ENCODE measurements at regions not wholly inside any gene's neighbourhood (a gene's known extent, or its start where the extent isn't known, plus 50 kb on each side); places are given as distances from the start of the nearest gene placed in this dataset.

GRCh38 chr2:183859129-183859528 is 734.9 kb downstream of the NUP35 start:
- no peak overlapping the region for H3K4me3 ChIP-seq
- no peak overlapping the region for H3K27ac ChIP-seq
- no peaks in the 10 kb centered on the region for H3K9me3 ChIP-seq
- WGBS = 83% methylated on average over 2 of the region's 2 CpGs
- H3K36me3 ChIP-seq = no peaks in the 10 kb centered on the region
- no peaks in the 10 kb centered on the region for H3K27me3 ChIP-seq
- no peak for DNase-seq (ENCODE audit: low spot score in 2 of 2)
- TF ChIP-seq POLR2A (IDR thresholded peaks at IDR 0.05) (no peak), POLR2AphosphoS5 (IDR thresholded peaks at IDR 0.05) (no peak), CTCF (IDR thresholded peaks at IDR 0.05) (no peak), EP300 (IDR thresholded peaks at IDR 0.05) (no peak)
- no peaks in the 10 kb centered on the region for H3K4me1 ChIP-seq

- no peaks in the 10 kb centered on the region for H3K4me1 ChIP-seq
- no peaks in the 10 kb centered on the region for H3K36me3 ChIP-seq
- no peak overlapping the region for H3K27ac ChIP-seq
- TF ChIP-seq CTCF (IDR thresholded peaks at IDR 0.05) = no peak
- no peak for TF ChIP-seq EP300 (IDR thresholded peaks at IDR 0.05)
- no peak for TF ChIP-seq POLR2A (IDR thresholded peaks at IDR 0.05)
- TF ChIP-seq POLR2AphosphoS5 (IDR thresholded peaks at IDR 0.05) = no peak
- DNase-seq (ENCODE audit: low spot score in 2 of 2) = no peak
- H3K4me3 ChIP-seq = no peak overlapping the region
- 48% methylated on average over 2 of the region's 2 CpGs for WGBS
- H3K9me3 ChIP-seq = no peaks in the 10 kb centered on the region
- no peaks in the 10 kb centered on the region for H3K27me3 ChIP-seq
These were observed 731.7 kb upstream of the ZNF804A start for GRCh38 chr2:183866666-183867065.

GRCh38 chr2:183867206-183867605 is 731.1 kb upstream of the ZNF804A start:
- 62% methylated on average over 5 of the region's 5 CpGs for WGBS
- no peak overlapping the region for H3K4me3 ChIP-seq
- no peak for TF ChIP-seq POLR2A (IDR thresholded peaks at IDR 0.05)
- no peak for TF ChIP-seq POLR2AphosphoS5 (IDR thresholded peaks at IDR 0.05)
- no peak for TF ChIP-seq CTCF (IDR thresholded peaks at IDR 0.05)
- no peak for TF ChIP-seq EP300 (IDR thresholded peaks at IDR 0.05)
- H3K36me3 ChIP-seq = no peaks in the 10 kb centered on the region
- no peaks in the 10 kb centered on the region for H3K27me3 ChIP-seq
- no peak for DNase-seq (ENCODE audit: low spot score in 2 of 2)
- H3K9me3 ChIP-seq = no peaks in the 10 kb centered on the region
- H3K4me1 ChIP-seq = no peaks in the 10 kb centered on the region
- H3K27ac ChIP-seq = no peak overlapping the region

- H3K4me1 ChIP-seq = no peaks in the 10 kb centered on the region
- no peak for DNase-seq (ENCODE audit: low spot score in 2 of 2)
- H3K27ac ChIP-seq = no peak overlapping the region
- H3K27me3 ChIP-seq = no peaks in the 10 kb centered on the region
- WGBS = 71% methylated on average over 2 of the region's 2 CpGs
- no peak overlapping the region for H3K4me3 ChIP-seq
- TF ChIP-seq POLR2A (IDR thresholded peaks at IDR 0.05) (no peak), CTCF (IDR thresholded peaks at IDR 0.05) (no peak)
- no peaks in the 10 kb centered on the region for H3K36me3 ChIP-seq
- no peaks in the 10 kb centered on the region for H3K9me3 ChIP-seq
These were observed 730.2 kb upstream of the ZNF804A start for GRCh38 chr2:183868153-183868552.

- Histone ChIP-seq H3K36me3 (no peaks in the 10 kb centered on the region), H3K4me1 (no peaks in the 10 kb centered on the region), H3K27ac (no peak overlapping the region), H3K4me3 (no peak overlapping the region), H3K27me3 (no peaks in the 10 kb centered on the region), H3K9me3 (no peaks in the 10 kb centered on the region)
- 32% methylated on average over 1 of the region's 1 CpG for WGBS
- no peak for DNase-seq (ENCODE audit: low spot score in 2 of 2)
- TF ChIP-seq EP300 (IDR thresholded peaks at IDR 0.05) (no peak), POLR2A (IDR thresholded peaks at IDR 0.05) (no peak), POLR2AphosphoS5 (IDR thresholded peaks at IDR 0.05) (no peak), CTCF (IDR thresholded peaks at IDR 0.05) (no peak)
These were observed 729.6 kb upstream of the ZNF804A start for GRCh38 chr2:183868707-183869106.

All from suprapubic skin (tissue), 4 donors.